B cell (primary cell): ENCODE measurements at regions not wholly inside any gene's neighbourhood (a gene's known extent, or its start where the extent isn't known, plus 50 kb on each side); places are given as distances from the start of the nearest gene placed in this dataset.

Experiments used
- ATAC-seq: fragments of 200-7000 bp; cut with Tn5 transposase; one replicate; pipeline ENCODE4 v1.10.0; 2021; ENCODE audit warnings: low read depth, mild to moderate bottlenecking, moderate number of reproducible peaks, moderate library complexity
- CTCF ChIA-PET: fragments of 350-600 bp; sonication (Branson Sonifier 250); formaldehyde crosslinking; loops from one replicate; lab custom pipeline; 2021; ENCODE audit warnings: antibody characterized with exemption, inconsistent platforms; lab: Charles Lee
- POLR2A ChIA-PET: fragments of 350-600 bp; sonication (Branson Sonifier 250); formaldehyde crosslinking; loops from one replicate; lab custom pipeline; 2021; ENCODE audit warnings: antibody characterized with exemption; lab: Charles Lee
- DNase-seq: peaks from one replicate; pipeline ENCODE4 v3.0.0; 2013
- H2AFZ ChIP-seq: 2 replicates; pipeline ENCODE4 v1.6.1; 2012; ENCODE audit warnings: mild to moderate bottlenecking, low read depth, low read length; ENCODE audit not compliant: insufficient read depth, poor library complexity, severe bottlenecking
- H3K27ac ChIP-seq, 2 donors: 1 replicate in 1 of 2; 2 replicates in 1 of 2; pipeline ENCODE4 v1.5.1; 2012 to 2013; ENCODE audit warnings: low read length in 2 of 2, mild to moderate bottlenecking in 2 of 2, moderate library complexity in 1 of 2
- H3K27me3 ChIP-seq, 4 experiments: fragments of 200-600 bp in 1 of 4; sonication (generic) in 1 of 4; replicated peaks in 1 of 4; 1 replicate in 2 of 4; 2 replicates in 2 of 4; pipeline versions ENCODE4 v1.6.1 to v1.7.0; 2013 to 2016; ENCODE audit warnings: low read length in 3 of 4, mild to moderate bottlenecking in 2 of 4, mixed read lengths in 1 of 4, moderate library complexity in 1 of 4; ENCODE audit not compliant: insufficient read depth in 4 of 4, control insufficient read depth in 3 of 4; ENCODE audit errors: control extremely low read depth in 1 of 4
- H3K36me3 ChIP-seq, 2 experiments: replicated peaks in 1 of 2; 1 replicate in 1 of 2; 2 replicates in 1 of 2; pipeline versions ENCODE4 v1.6.1 to v1.7.1; 2013; ENCODE audit warnings: low read length in 1 of 2; ENCODE audit not compliant: insufficient read depth in 2 of 2, control insufficient read depth in 1 of 2; ENCODE audit errors: control extremely low read depth in 1 of 2, extremely low read depth in 1 of 2
- H3K4me1 ChIP-seq, 2 donors: fragments of 200-600 bp in 1 of 2; sonication (generic) in 1 of 2; 1 replicate in 1 of 2; 2 replicates in 1 of 2; pipeline versions ENCODE4 v1.5.1 to v1.6.1; 2013 to 2017; ENCODE audit warnings: low read length in 2 of 2; ENCODE audit not compliant: control insufficient read depth in 2 of 2, insufficient read depth in 2 of 2
- H3K4me2 ChIP-seq: replicated peaks from 2 replicates; pipeline ENCODE3; 2012; ENCODE audit warnings: mild to moderate bottlenecking, low read depth, low read length; ENCODE audit not compliant: poor library complexity, severe bottlenecking
- H3K4me3 ChIP-seq, 5 experiments: fragments of 200-600 bp in 1 of 5; sonication (generic) in 1 of 5; 1 replicate in 3 of 5; 2 replicates in 2 of 5; pipeline versions ENCODE4 v1.5.1 to v1.7.0; 2011 to 2016; ENCODE audit warnings: low read length in 4 of 5, mild to moderate bottlenecking in 4 of 5, low read depth in 2 of 5, control low read depth in 1 of 5, moderate library complexity in 1 of 5; ENCODE audit not compliant: insufficient read depth in 1 of 5; ENCODE audit errors: control extremely low read depth in 1 of 5, extremely low read depth in 1 of 5
- H3K79me2 ChIP-seq: fragments of 200-600 bp; sonication (generic); one replicate; pipeline ENCODE4 v1.6.0; 2016; ENCODE audit warnings: low read length; ENCODE audit not compliant: control insufficient read depth, insufficient read depth
- H3K9ac ChIP-seq: fragments of 200-600 bp; sonication (generic); 2 replicates; pipeline ENCODE4 v1.6.1; 2017; ENCODE audit warnings: mild to moderate bottlenecking, low read length, moderate library complexity
- H3K9me3 ChIP-seq, 3 donors: one replicate each; pipeline versions ENCODE4 v1.6.1 to v1.7.1; 2013; ENCODE audit warnings: low read length in 2 of 3; ENCODE audit not compliant: control insufficient read depth in 2 of 3, insufficient read depth in 1 of 3; ENCODE audit errors: control extremely low read depth in 1 of 3
- H4K20me1 ChIP-seq: 2 replicates; pipeline ENCODE4 v1.6.0; 2012; ENCODE audit warnings: mild to moderate bottlenecking, low read length; ENCODE audit not compliant: insufficient read depth, control insufficient read depth, poor library complexity, severe bottlenecking
- H3K27ac Mint-ChIP-seq: one replicate; pipeline ENCODE4 v1.8.0; 2021; ENCODE audit warnings: mixed read lengths
- H3K27me3 Mint-ChIP-seq: one replicate; pipeline ENCODE4 v1.8.0; 2021; ENCODE audit warnings: mixed read lengths
- H3K4me1 Mint-ChIP-seq: one replicate; pipeline ENCODE4 v1.8.0; 2021; ENCODE audit warnings: mixed read lengths
- H3K4me3 Mint-ChIP-seq: one replicate; pipeline ENCODE4 v1.8.0; 2021; ENCODE audit warnings: mixed read lengths
- H3K9me3 Mint-ChIP-seq: one replicate; pipeline ENCODE4 v1.8.0; 2022; ENCODE audit warnings: mixed read lengths; ENCODE audit not compliant: insufficient read depth
- CTCF ChIP-seq: fragments of 200-600 bp; IDR thresholded peaks from one replicate; pipeline ENCODE4 v1.8.0; 2022; ENCODE audit warnings: antibody characterized with exemption, mild to moderate bottlenecking
- EZH2 ChIP-seq: IDR thresholded peaks from 2 replicates; pipeline ENCODE4 v1.6.1; 2012; ENCODE audit warnings: borderline replicate concordance, low read depth, mild to moderate bottlenecking, moderate library complexity, low read length; ENCODE audit not compliant: insufficient read depth, poor library complexity, severe bottlenecking
- WGBS: methylation state at CpG from one replicate; pipeline ENCODE4 v1.1.5; 2013; ENCODE audit warnings: missing lambda C conversion rate; ENCODE audit not compliant: insufficient coverage; 5-methylcytosine and 5-hydroxymethylcytosine counted together
- intact Hi-C: fragments of 100-400 bp; cut with micrococcal nuclease; formaldehyde crosslinking; loops from one replicate; pipeline ENCODE4 v1.10.0; 2022

DNA sequence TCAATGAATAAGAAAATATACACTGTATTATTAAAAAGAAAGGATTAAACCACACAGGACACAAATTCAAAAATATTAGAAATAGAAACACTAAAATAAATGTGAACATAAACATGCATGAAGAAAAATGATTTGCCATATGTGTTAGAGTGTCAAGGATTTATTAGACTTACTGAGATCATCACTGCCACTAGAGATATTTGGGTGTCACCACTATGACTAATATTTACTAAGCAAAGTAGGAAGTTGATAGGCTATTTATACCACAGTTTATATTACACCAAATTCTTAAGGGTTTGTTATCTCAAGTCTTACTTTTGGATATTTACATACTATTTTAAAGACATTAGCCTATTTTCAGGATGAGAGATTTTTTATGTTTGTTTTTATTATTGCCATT lies 575.0 kb upstream of the SGO1 start:
- H3K27me3 Mint-ChIP-seq: no peaks in the 10 kb centered on the region
- Histone ChIP-seq H3K36me3 (no peaks in the 10 kb centered on the region), H3K9me3 (no peaks in the 10 kb centered on the region), H3K79me2 (no peaks in the 10 kb centered on the region), H3K4me2 (no peak overlapping the region), H3K4me3 (no peak overlapping the region), H3K4me1 (no peaks in the 10 kb centered on the region), H2AFZ (no peak overlapping the region), H4K20me1 (no peaks in the 10 kb centered on the region), H3K27ac (no peak overlapping the region), H3K9ac (no peak overlapping the region), H3K27me3 (no peaks in the 10 kb centered on the region)
- H3K4me1 Mint-ChIP-seq: no peaks in the 10 kb centered on the region
- TF ChIP-seq CTCF (no peak), EZH2 (no peak)
- no peak overlapping the region for H3K27ac Mint-ChIP-seq
- POLR2A ChIA-PET: no interaction called here
- CTCF ChIA-PET: no interaction called here
- intact Hi-C loops: no loop called here
- H3K9me3 Mint-ChIP-seq: no peaks in the 10 kb centered on the region
- no peak overlapping the region for H3K4me3 Mint-ChIP-seq
- DNase-seq (no peak), ATAC-seq (no peak)

DNA sequence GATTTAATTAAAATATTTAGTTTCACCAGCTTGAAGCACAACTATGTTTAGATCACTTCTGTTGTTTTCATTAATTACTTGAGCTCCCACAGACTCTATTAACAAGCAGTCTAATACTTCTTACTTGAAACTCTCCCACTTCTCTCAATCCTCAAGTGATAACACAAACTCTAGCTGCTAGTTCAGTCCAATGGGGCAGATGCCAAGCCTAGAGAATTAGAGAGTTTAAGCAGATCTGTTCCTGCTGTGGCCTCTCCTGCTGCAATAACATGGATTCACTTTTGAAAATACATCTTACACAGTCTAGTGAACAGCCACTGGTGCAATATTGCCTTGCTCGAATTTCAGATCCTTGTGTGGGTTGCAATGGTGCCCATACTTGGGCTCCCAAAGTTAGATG lies 566.4 kb upstream of the SGO1 start:
- no peak overlapping the region for H3K4me3 ChIP-seq
- H3K27ac ChIP-seq: no peak overlapping the region
- H3K27ac Mint-ChIP-seq: no peak overlapping the region
- CTCF ChIA-PET: no interaction called here
- H3K9ac ChIP-seq: no peak overlapping the region
- peaks cover 0 to 2% (median 0%) of the 10 kb centered on the region in 3 donors for H3K9me3 ChIP-seq
- intact Hi-C loops: no loop called here
- H3K27me3 Mint-ChIP-seq: no peaks in the 10 kb centered on the region
- H2AFZ ChIP-seq: no peak overlapping the region
- no peak for DNase-seq
- WGBS: 60% methylated on average over 1 of the region's 1 CpG
- no peaks in the 10 kb centered on the region for H3K4me1 Mint-ChIP-seq
- ATAC-seq: no peak
- H3K36me3 ChIP-seq: no peaks in the 10 kb centered on the region
- no peaks in the 10 kb centered on the region for H3K79me2 ChIP-seq
- no peaks in the 10 kb centered on the region for H3K4me1 ChIP-seq
- H3K9me3 Mint-ChIP-seq: peaks cover 4% of the 10 kb centered on the region
- no peaks in the 10 kb centered on the region for H3K27me3 ChIP-seq
- H3K4me2 ChIP-seq: no peak overlapping the region
- H3K4me3 Mint-ChIP-seq: no peak overlapping the region
- H4K20me1 ChIP-seq: no peaks in the 10 kb centered on the region
- TF ChIP-seq EZH2: no peak
- no peak for TF ChIP-seq CTCF
- POLR2A ChIA-PET: no interaction called here
